ENCODE measurements at regions not wholly inside any gene's neighbourhood (a gene's known extent, or its start where the extent isn't known, plus 50 kb on each side); places are given as distances from the start of the nearest gene placed in this dataset.

DNA sequence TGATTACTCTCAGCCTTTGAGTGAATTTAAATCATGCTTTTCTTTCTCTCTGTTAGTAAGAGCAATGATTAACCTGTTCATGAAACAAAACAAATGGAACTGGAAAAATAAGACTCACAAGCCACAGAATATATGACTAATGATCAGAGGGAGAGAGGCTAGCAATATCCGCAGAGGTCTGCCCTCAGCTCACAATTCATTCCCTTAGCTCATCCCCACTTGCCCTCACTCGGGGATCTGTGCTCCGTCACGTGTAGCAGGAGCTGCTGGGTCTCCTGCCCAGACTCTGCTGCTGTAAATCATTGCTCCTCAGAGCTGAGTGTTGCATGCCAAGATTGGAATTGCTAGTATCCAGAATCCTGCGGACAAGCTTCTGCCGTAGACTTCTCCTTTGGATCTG is 53.1 kb upstream of the GNG2 start:
- no peak for TF ChIP-seq NCOA2 (CRISPR knock-in tag; IDR thresholded peaks at IDR 0.05)
- TF ChIP-seq SP1 (IDR thresholded peaks at IDR 0.05) = no peak
- TF ChIP-seq SP1 (CRISPR knock-in tag; IDR thresholded peaks at IDR 0.05) = no peak
- no peak for TF ChIP-seq ARNT2 (CRISPR knock-in tag; IDR thresholded peaks at IDR 0.05; ENCODE audit: low read depth)
- TF ChIP-seq ZNF337 (CRISPR knock-in tag; IDR thresholded peaks at IDR 0.05; ENCODE audit: borderline replicate concordance, low read depth) = no peak
- no peak for TF ChIP-seq KMT2A (CRISPR knock-in tag; IDR thresholded peaks at IDR 0.05)
- no peak for TF ChIP-seq ZBTB20 (CRISPR knock-in tag; IDR thresholded peaks at IDR 0.05; ENCODE audit: borderline replicate concordance, low read depth)
- TF ChIP-seq ZNF607 (CRISPR knock-in tag; IDR thresholded peaks at IDR 0.05; ENCODE audit: borderline replicate concordance) = no peak
- TF ChIP-seq, protein P1, sequence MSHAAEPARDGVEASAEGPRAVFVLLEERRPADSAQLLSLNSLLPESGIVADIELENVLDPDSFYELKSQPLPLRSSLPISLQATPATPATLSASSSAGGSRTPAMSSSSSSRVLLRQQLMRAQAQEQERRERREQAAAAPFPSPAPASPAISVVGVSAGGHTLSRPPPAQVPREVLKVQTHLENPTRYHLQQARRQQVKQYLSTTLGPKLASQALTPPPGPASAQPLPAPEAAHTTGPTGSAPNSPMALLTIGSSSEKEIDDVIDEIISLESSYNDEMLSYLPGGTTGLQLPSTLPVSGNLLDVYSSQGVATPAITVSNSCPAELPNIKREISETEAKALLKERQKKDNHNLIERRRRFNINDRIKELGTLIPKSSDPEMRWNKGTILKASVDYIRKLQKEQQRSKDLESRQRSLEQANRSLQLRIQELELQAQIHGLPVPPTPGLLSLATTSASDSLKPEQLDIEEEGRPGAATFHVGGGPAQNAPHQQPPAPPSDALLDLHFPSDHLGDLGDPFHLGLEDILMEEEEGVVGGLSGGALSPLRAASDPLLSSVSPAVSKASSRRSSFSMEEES (CRISPR knock-in tag; IDR thresholded peaks at IDR 0.05) = no peak
- TF ChIP-seq PCBP1 (IDR thresholded peaks at IDR 0.05; ENCODE audit: borderline replicate concordance, low read depth, low read length) = no peak
- no peak for TF ChIP-seq PHF8 (CRISPR knock-in tag; IDR thresholded peaks at IDR 0.05)
- TF ChIP-seq, protein P2, sequence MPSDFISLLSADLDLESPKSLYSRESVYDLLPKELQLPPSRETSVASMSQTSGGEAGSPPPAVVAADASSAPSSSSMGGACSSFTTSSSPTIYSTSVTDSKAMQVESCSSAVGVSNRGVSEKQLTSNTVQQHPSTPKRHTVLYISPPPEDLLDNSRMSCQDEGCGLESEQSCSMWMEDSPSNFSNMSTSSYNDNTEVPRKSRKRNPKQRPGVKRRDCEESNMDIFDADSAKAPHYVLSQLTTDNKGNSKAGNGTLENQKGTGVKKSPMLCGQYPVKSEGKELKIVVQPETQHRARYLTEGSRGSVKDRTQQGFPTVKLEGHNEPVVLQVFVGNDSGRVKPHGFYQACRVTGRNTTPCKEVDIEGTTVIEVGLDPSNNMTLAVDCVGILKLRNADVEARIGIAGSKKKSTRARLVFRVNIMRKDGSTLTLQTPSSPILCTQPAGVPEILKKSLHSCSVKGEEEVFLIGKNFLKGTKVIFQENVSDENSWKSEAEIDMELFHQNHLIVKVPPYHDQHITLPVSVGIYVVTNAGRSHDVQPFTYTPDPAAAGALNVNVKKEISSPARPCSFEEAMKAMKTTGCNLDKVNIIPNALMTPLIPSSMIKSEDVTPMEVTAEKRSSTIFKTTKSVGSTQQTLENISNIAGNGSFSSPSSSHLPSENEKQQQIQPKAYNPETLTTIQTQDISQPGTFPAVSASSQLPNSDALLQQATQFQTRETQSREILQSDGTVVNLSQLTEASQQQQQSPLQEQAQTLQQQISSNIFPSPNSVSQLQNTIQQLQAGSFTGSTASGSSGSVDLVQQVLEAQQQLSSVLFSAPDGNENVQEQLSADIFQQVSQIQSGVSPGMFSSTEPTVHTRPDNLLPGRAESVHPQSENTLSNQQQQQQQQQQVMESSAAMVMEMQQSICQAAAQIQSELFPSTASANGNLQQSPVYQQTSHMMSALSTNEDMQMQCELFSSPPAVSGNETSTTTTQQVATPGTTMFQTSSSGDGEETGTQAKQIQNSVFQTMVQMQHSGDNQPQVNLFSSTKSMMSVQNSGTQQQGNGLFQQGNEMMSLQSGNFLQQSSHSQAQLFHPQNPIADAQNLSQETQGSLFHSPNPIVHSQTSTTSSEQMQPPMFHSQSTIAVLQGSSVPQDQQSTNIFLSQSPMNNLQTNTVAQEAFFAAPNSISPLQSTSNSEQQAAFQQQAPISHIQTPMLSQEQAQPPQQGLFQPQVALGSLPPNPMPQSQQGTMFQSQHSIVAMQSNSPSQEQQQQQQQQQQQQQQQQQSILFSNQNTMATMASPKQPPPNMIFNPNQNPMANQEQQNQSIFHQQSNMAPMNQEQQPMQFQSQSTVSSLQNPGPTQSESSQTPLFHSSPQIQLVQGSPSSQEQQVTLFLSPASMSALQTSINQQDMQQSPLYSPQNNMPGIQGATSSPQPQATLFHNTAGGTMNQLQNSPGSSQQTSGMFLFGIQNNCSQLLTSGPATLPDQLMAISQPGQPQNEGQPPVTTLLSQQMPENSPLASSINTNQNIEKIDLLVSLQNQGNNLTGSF (CRISPR knock-in tag; IDR thresholded peaks at IDR 0.05) = no peak
- no peak for TF ChIP-seq RAD51 (IDR thresholded peaks at IDR 0.05; ENCODE audit: borderline replicate concordance)
- TF ChIP-seq, protein P3, sequence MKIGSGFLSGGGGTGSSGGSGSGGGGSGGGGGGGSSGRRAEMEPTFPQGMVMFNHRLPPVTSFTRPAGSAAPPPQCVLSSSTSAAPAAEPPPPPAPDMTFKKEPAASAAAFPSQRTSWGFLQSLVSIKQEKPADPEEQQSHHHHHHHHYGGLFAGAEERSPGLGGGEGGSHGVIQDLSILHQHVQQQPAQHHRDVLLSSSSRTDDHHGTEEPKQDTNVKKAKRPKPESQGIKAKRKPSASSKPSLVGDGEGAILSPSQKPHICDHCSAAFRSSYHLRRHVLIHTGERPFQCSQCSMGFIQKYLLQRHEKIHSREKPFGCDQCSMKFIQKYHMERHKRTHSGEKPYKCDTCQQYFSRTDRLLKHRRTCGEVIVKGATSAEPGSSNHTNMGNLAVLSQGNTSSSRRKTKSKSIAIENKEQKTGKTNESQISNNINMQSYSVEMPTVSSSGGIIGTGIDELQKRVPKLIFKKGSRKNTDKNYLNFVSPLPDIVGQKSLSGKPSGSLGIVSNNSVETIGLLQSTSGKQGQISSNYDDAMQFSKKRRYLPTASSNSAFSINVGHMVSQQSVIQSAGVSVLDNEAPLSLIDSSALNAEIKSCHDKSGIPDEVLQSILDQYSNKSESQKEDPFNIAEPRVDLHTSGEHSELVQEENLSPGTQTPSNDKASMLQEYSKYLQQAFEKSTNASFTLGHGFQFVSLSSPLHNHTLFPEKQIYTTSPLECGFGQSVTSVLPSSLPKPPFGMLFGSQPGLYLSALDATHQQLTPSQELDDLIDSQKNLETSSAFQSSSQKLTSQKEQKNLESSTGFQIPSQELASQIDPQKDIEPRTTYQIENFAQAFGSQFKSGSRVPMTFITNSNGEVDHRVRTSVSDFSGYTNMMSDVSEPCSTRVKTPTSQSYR (CRISPR knock-in tag; IDR thresholded peaks at IDR 0.05; ENCODE audit: borderline replicate concordance) = no peak
- no peak for TF ChIP-seq ASH2L (IDR thresholded peaks at IDR 0.05; ENCODE audit: insufficient read length, low read depth, low read length)
- no peak for TF ChIP-seq ZFY (CRISPR knock-in tag; IDR thresholded peaks at IDR 0.05)
- BruUV-seq (replicated peaks) = no TSS peak
- H3K4me3 ChIP-seq (replicated peaks in 1 of 3; ENCODE audit: insufficient read depth in 1 of 3, low read depth in 2 of 3, low read length in 3 of 3) = no peak overlapping the region
- DNase-seq (ENCODE audit: low spot score) (no peak), ATAC-seq (no peak), FAIRE-seq (no peak)
- ChIA-PET POLR2A (no interaction called here), CTCF (ENCODE audit: low intra/inter-chr PET ratio, low total read pairs) (no interaction called here)
- no peak overlapping the region for H3K4me2 ChIP-seq (ENCODE audit: low read depth, low read length)
- no peaks in the 10 kb centered on the region for H3K4me1 ChIP-seq (ENCODE audit: insufficient read depth, low read length)
- no peaks in the 10 kb centered on the region for H4K20me1 ChIP-seq (ENCODE audit: insufficient read depth, low read length)
- H3K79me2 ChIP-seq (ENCODE audit: insufficient read depth, low read length) = no peaks in the 10 kb centered on the region
- H2AFZ ChIP-seq (ENCODE audit: low read length) = no peak overlapping the region
- in situ Hi-C loops (cut with HindIII; ENCODE audit: extremely low pct_ligation_motif_present, low pct_unique_long_range_greater_than_20kb) (no loop called here), intact Hi-C loops (cut with micrococcal nuclease; ENCODE audit: unreplicated experiment) (no loop called here)
- 5% methylated on average over 6 of the region's 6 CpGs for WGBS (ENCODE audit: low lambda C conversion rate)
- H3K27ac ChIP-seq (ENCODE audit: extremely low read length, insufficient read depth, low read length) = no peak overlapping the region
- no peak overlapping the region for H3K9ac ChIP-seq (ENCODE audit: insufficient read depth, low read depth, low read length)
- no peaks in the 10 kb centered on the region for H3K9me3 ChIP-seq (ENCODE audit: low read length)
- no peaks in the 10 kb centered on the region for H3K36me3 ChIP-seq (replicated peaks in 1 of 2; ENCODE audit: control insufficient read depth in 1 of 2, insufficient read depth in 2 of 2, low read length in 2 of 2)
- no peaks in the 10 kb centered on the region; a peak in 1 of 5 replicates for H3K27me3 ChIP-seq (ENCODE audit: control insufficient read depth in 1 of 2, insufficient read depth in 2 of 2, low read length in 2 of 2)
